ENCODE measurements at regions not wholly inside any gene's neighbourhood (a gene's known extent, or its start where the extent isn't known, plus 50 kb on each side); places are given as distances from the start of the nearest gene placed in this dataset.

DNA sequence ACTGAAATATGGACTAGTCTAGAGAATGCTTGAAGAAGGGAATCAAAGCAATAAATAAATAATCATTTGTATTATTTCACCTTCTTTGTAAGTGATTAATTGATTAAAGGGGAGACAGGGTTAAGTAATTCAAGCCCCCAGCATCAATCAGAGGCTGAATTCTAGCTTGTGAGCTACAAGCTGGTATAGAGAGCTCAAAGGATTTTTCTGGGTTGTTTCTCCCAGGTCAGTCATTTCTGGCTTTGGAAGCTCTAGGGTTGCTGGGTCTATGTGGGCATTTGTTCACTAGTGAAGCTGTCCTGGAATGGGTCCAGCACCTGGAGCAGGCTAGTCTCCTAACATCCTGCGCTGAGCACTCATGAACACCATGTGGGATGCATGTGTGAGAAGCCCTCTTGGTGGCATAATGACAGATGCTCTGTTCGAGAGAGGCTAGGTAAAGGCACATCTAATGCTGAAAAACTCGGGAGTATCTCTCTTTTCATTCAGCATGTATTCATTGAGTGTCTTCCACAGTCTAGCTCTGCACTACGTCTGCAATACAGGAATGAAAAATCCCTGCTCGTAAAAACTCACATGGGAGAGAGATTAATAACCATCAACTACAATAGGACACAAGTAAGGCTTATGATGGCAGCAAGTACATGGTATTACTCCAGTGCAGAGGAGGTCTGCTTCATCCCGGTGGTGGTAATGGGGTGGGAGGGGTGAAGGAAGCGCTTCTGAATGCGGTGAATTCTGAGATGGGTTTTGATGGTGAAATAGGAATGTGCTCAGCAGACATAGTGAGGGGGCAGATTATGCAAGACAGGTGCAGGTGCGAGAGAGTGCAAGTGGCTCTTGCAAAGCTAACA lies 68.0 kb upstream of the NRP1 start:
- TF ChIP-seq, protein P1, sequence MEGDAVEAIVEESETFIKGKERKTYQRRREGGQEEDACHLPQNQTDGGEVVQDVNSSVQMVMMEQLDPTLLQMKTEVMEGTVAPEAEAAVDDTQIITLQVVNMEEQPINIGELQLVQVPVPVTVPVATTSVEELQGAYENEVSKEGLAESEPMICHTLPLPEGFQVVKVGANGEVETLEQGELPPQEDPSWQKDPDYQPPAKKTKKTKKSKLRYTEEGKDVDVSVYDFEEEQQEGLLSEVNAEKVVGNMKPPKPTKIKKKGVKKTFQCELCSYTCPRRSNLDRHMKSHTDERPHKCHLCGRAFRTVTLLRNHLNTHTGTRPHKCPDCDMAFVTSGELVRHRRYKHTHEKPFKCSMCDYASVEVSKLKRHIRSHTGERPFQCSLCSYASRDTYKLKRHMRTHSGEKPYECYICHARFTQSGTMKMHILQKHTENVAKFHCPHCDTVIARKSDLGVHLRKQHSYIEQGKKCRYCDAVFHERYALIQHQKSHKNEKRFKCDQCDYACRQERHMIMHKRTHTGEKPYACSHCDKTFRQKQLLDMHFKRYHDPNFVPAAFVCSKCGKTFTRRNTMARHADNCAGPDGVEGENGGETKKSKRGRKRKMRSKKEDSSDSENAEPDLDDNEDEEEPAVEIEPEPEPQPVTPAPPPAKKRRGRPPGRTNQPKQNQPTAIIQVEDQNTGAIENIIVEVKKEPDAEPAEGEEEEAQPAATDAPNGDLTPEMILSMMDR (conservative IDR thresholded peaks at IDR 0.05; ENCODE audit: low read depth, low read length), result no peak
- TF ChIP-seq EZH2 (IDR thresholded peaks at IDR 0.05; ENCODE audit: borderline replicate concordance, low read depth, low read length, poor library complexity, severe bottlenecking), result no peak
